ENCODE measurements at regions not wholly inside any gene's neighbourhood (a gene's known extent, or its start where the extent isn't known, plus 50 kb on each side); places are given as distances from the start of the nearest gene placed in this dataset.

DNA sequence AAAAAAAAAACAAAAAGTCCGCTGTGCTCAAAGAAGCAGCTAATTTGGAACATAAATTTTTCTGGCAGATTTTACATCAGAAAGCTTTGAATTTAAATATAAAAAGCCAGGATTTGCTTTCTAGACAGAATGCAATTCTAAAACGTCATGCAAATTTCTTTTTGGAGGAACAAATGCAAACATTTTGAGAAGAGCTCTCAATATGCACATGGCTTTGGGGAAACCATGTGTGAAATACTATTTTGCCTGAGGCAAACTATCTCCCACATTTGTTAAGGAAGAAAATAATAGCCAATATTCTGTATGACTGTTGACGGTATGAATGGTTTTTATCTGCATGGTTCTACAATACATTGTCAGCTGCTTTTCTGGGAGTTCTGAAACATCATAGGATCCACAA, 320.0 kb upstream of the PSMD7 start:
- H3K27me3 ChIP-seq, result no peaks in the 10 kb centered on the region
- no peaks in the 10 kb centered on the region for H3K4me1 ChIP-seq
- no peaks in the 10 kb centered on the region for H3K36me3 ChIP-seq
- H3K9me3 ChIP-seq, result no peaks in the 10 kb centered on the region
- no peak for ATAC-seq (ENCODE audit: low FRiP score in 2 of 2)
- WGBS, 2 donors, result 74 to 84% methylated on average over 3 of the region's 3 CpGs
- no peak overlapping the region for H3K4me3 ChIP-seq
- DNase-seq, result no peak
- TF ChIP-seq EP300 (IDR thresholded peaks at IDR 0.05), result no peak
- TF ChIP-seq POLR2AphosphoS5 (IDR thresholded peaks at IDR 0.05), result no peak
- TF ChIP-seq, protein P1, sequence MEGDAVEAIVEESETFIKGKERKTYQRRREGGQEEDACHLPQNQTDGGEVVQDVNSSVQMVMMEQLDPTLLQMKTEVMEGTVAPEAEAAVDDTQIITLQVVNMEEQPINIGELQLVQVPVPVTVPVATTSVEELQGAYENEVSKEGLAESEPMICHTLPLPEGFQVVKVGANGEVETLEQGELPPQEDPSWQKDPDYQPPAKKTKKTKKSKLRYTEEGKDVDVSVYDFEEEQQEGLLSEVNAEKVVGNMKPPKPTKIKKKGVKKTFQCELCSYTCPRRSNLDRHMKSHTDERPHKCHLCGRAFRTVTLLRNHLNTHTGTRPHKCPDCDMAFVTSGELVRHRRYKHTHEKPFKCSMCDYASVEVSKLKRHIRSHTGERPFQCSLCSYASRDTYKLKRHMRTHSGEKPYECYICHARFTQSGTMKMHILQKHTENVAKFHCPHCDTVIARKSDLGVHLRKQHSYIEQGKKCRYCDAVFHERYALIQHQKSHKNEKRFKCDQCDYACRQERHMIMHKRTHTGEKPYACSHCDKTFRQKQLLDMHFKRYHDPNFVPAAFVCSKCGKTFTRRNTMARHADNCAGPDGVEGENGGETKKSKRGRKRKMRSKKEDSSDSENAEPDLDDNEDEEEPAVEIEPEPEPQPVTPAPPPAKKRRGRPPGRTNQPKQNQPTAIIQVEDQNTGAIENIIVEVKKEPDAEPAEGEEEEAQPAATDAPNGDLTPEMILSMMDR (IDR thresholded peaks at IDR 0.05), result no peak
- TF ChIP-seq POLR2A (IDR thresholded peaks at IDR 0.05), result no peak
- no peak overlapping the region for H3K27ac ChIP-seq

GRCh38 chr16:73973174-73973573, 323.4 kb upstream of the PSMD7 start:
- H3K27ac ChIP-seq, result no peak overlapping the region
- no peaks in the 10 kb centered on the region for H3K27me3 ChIP-seq
- ATAC-seq (ENCODE audit: low FRiP score in 2 of 2) (no peak), DNase-seq (no peak)
- no peaks in the 10 kb centered on the region for H3K36me3 ChIP-seq
- H3K4me1 ChIP-seq, result no peaks in the 10 kb centered on the region
- no peaks in the 10 kb centered on the region for H3K9me3 ChIP-seq
- 74 to 80% methylated on average over 4 of the region's 4 CpGs for whole genome bisulfite sequencing, 2 donors
- H3K4me3 ChIP-seq, result no peak overlapping the region
- TF ChIP-seq POLR2AphosphoS5 (IDR thresholded peaks at IDR 0.05) (no peak), POLR2A (IDR thresholded peaks at IDR 0.05) (no peak), EP300 (IDR thresholded peaks at IDR 0.05) (no peak)
- TF ChIP-seq, protein P1 (IDR thresholded peaks at IDR 0.05), result no peak

DNA sequence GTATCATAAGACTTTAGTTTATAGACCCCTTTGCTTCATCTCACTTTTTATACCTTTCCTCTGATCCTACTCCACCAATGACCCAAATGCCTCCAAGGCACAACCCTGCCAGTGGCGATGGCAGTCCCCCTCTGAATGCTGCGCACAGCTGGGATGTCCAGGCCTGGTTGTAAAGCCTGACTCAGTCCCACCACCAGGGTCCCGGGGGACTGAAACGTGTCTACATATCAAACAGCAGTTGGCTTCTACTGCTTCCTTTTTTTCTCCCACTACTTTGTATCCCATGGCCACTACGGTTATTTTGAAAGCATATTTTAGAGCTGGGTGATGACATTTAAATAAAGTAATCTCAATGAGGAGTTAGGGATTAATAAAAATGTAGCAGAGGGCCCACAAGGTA, 329.8 kb upstream of the PSMD7 start:
- no peak overlapping the region for H3K27ac ChIP-seq
- ATAC-seq (ENCODE audit: low FRiP score in 2 of 2), result no peak
- no peaks in the 10 kb centered on the region for H3K9me3 ChIP-seq
- no peaks in the 10 kb centered on the region for H3K27me3 ChIP-seq
- no peak for TF ChIP-seq POLR2AphosphoS5 (IDR thresholded peaks at IDR 0.05)
- TF ChIP-seq, protein P1 (IDR thresholded peaks at IDR 0.05), result no peak
- TF ChIP-seq POLR2A (IDR thresholded peaks at IDR 0.05), result no peak
- no peak for TF ChIP-seq EP300 (IDR thresholded peaks at IDR 0.05)
- 77 to 81% methylated on average over 5 of the region's 5 CpGs for WGBS, 2 donors
- H3K36me3 ChIP-seq, result no peaks in the 10 kb centered on the region
- H3K4me1 ChIP-seq, result no peaks in the 10 kb centered on the region
- no peak overlapping the region for H3K4me3 ChIP-seq
- DNase-seq, result no peak

GRCh38 chr16:73965591-73965990, 331.0 kb upstream of the PSMD7 start:
- no peak overlapping the region for H3K27ac ChIP-seq
- no peaks in the 10 kb centered on the region for H3K9me3 ChIP-seq
- H3K4me1 ChIP-seq, result no peaks in the 10 kb centered on the region
- no peak for ATAC-seq (ENCODE audit: low FRiP score in 2 of 2)
- no peak for DNase-seq
- WGBS, 2 donors, result 86 to 90% methylated on average over 3 of the region's 3 CpGs
- no peaks in the 10 kb centered on the region for H3K27me3 ChIP-seq
- H3K4me3 ChIP-seq, result no peak overlapping the region
- TF ChIP-seq POLR2AphosphoS5 (IDR thresholded peaks at IDR 0.05) (no peak), POLR2A (IDR thresholded peaks at IDR 0.05) (no peak), EP300 (IDR thresholded peaks at IDR 0.05) (no peak)
- TF ChIP-seq, protein P1 (IDR thresholded peaks at IDR 0.05), result no peak
- no peaks in the 10 kb centered on the region for H3K36me3 ChIP-seq

Measured in upper lobe of left lung (tissue), 6 donors.